Glomerular visceral epithelial cell (primary cell): ENCODE measurements at regions not wholly inside any gene's neighbourhood (a gene's known extent, or its start where the extent isn't known, plus 50 kb on each side); places are given as distances from the start of the nearest gene placed in this dataset.

ENCODE experiments used
- DNase-seq: peaks from one replicate; pipeline ENCODE4 v3.0.0-alpha.2; 2016; ENCODE audit errors: extremely low spot score

- DNase-seq, result peak; percentile 81
Measured at GRCh38 chr7:22563621-22564241, 63.7 kb upstream of the STEAP1B start.

- peak; percentile 59 for DNase-seq
Measured at GRCh38 chr7:22563032-22563501, 63.1 kb upstream of the STEAP1B start.

- DNase-seq, result peak; percentile 70
Measured at GRCh38 chr7:22561895-22562593, 62.1 kb upstream of the STEAP1B start.

- peak; percentile 96 for DNase-seq
Measured at GRCh38 chr7:22561321-22561811, 61.4 kb upstream of the STEAP1B start.

GRCh38 chr7:22559829-22560489, 60.0 kb upstream of the STEAP1B start:
- peak; percentile 86 for DNase-seq

GRCh38 chr7:22557167-22557566, 57.2 kb upstream of the STEAP1B start:
- DNase-seq, result no peak

GRCh38 chr7:22555476-22555875, 55.5 kb upstream of the STEAP1B start:
- no peak for DNase-seq

GRCh38 chr7:22554184-22554583, 54.2 kb upstream of the STEAP1B start:
- no peak for DNase-seq

- no peak for DNase-seq
Measured at GRCh38 chr7:22551768-22552513, 52.0 kb upstream of the STEAP1B start.

GRCh38 chr7:22550514-22551030, 50.6 kb upstream of the STEAP1B start:
- no peak for DNase-seq

- peak; percentile 53 for DNase-seq
Measured at GRCh38 chr7:22549667-22550513, 49.9 kb upstream of the STEAP1B start.
